ENCODE measurements at regions not wholly inside any gene's neighbourhood (a gene's known extent, or its start where the extent isn't known, plus 50 kb on each side); places are given as distances from the start of the nearest gene placed in this dataset.

- intact Hi-C loops (cut with micrococcal nuclease) = no loop called here
- Mint-ChIP-seq H3K4me3 (no peak overlapping the region), H3K9me3 (peaks cover 7 to 12% of the 10 kb centered on the region in 2 donors), H3K27ac (no peak overlapping the region), H3K27me3 (ENCODE audit: low read depth in 2 of 2) (peaks cover 0 to 9% of the 10 kb centered on the region in 2 donors), H3K4me1 (no peaks in the 10 kb centered on the region), H3K36me3 (peaks cover 6% of the 10 kb centered on the region)
- 100% methylated on average over 1 of the region's 3 CpGs for WGBS (ENCODE audit: insufficient coverage)
- no peaks in the 10 kb centered on the region for H3K27me3 ChIP-seq (ENCODE audit: control insufficient read depth, insufficient read depth, low read length)
- H3K4me1 ChIP-seq (ENCODE audit: control insufficient read depth, insufficient read depth, low read length) = no peaks in the 10 kb centered on the region
- no peak overlapping the region for H3K27ac ChIP-seq (ENCODE audit: low read length)
- H3K9me3 ChIP-seq (ENCODE audit: control insufficient read depth, insufficient read depth, low read length) = no peaks in the 10 kb centered on the region
- TF ChIP-seq CTCF (IDR thresholded peaks at IDR 0.05) = no peak
- no peaks in the 10 kb centered on the region for H3K36me3 ChIP-seq (ENCODE audit: control insufficient read depth, insufficient read depth, low read length)
- no peak overlapping the region for H3K4me3 ChIP-seq (ENCODE audit: low read length)
- ATAC-seq (no peak), DNase-seq (no peak)
Observed at GRCh38 chr10:88179831-88180230, 316.4 kb downstream of the PTEN start.

- no peak overlapping the region for H3K27ac Mint-ChIP-seq
- H3K4me3 Mint-ChIP-seq = no peak overlapping the region
- no peak for DNase-seq
- H3K9me3 ChIP-seq (ENCODE audit: control insufficient read depth, insufficient read depth, low read length) = no peaks in the 10 kb centered on the region
- peaks cover 5 to 7% of the 10 kb centered on the region in 2 donors for H3K27me3 Mint-ChIP-seq (ENCODE audit: low read depth in 2 of 2)
- H3K36me3 ChIP-seq (ENCODE audit: control insufficient read depth, insufficient read depth, low read length) = no peaks in the 10 kb centered on the region
- H3K36me3 Mint-ChIP-seq = no peaks in the 10 kb centered on the region
- no peak overlapping the region for H3K4me3 ChIP-seq (ENCODE audit: low read length)
- peaks cover 5 to 6% of the 10 kb centered on the region in 2 donors for H3K9me3 Mint-ChIP-seq
- no peaks in the 10 kb centered on the region for H3K4me1 ChIP-seq (ENCODE audit: control insufficient read depth, insufficient read depth, low read length)
- no peak for ATAC-seq
- H3K27ac ChIP-seq (ENCODE audit: low read length) = no peak overlapping the region
- no peaks in the 10 kb centered on the region for H3K4me1 Mint-ChIP-seq
- intact Hi-C loops (cut with micrococcal nuclease) = no loop called here
- WGBS (ENCODE audit: insufficient coverage) = no CpG with 5 or more reads among the region's 3 CpGs
- no peak for TF ChIP-seq CTCF (IDR thresholded peaks at IDR 0.05)
- H3K27me3 ChIP-seq (ENCODE audit: control insufficient read depth, insufficient read depth, low read length) = no peaks in the 10 kb centered on the region
Observed at GRCh38 chr10:88181902-88182600, 318.6 kb downstream of the PTEN start.

GRCh38 chr10:88182601-88182930, 319.1 kb downstream of the PTEN start:
- intact Hi-C loops (cut with micrococcal nuclease) = no loop called here
- H3K4me1 ChIP-seq (ENCODE audit: control insufficient read depth, insufficient read depth, low read length) = no peaks in the 10 kb centered on the region
- H3K27ac ChIP-seq (ENCODE audit: low read length) = no peak overlapping the region
- Mint-ChIP-seq H3K36me3 (no peaks in the 10 kb centered on the region), H3K4me1 (no peaks in the 10 kb centered on the region), H3K4me3 (no peak overlapping the region), H3K9me3 (peaks cover under 1 to 1% of the 10 kb centered on the region in 2 donors), H3K27ac (no peak overlapping the region), H3K27me3 (ENCODE audit: low read depth in 2 of 2) (peaks cover 4 to 7% of the 10 kb centered on the region in 2 donors)
- H3K4me3 ChIP-seq (ENCODE audit: low read length) = no peak overlapping the region
- DNase-seq (no peak), ATAC-seq (no peak)
- H3K36me3 ChIP-seq (ENCODE audit: control insufficient read depth, insufficient read depth, low read length) = no peaks in the 10 kb centered on the region
- no peak for TF ChIP-seq CTCF (IDR thresholded peaks at IDR 0.05)
- H3K9me3 ChIP-seq (ENCODE audit: control insufficient read depth, insufficient read depth, low read length) = no peaks in the 10 kb centered on the region
- no peaks in the 10 kb centered on the region for H3K27me3 ChIP-seq (ENCODE audit: control insufficient read depth, insufficient read depth, low read length)

All from natural killer cell (primary cell).